ENCODE measurements at regions not wholly inside any gene's neighbourhood (a gene's known extent, or its start where the extent isn't known, plus 50 kb on each side); places are given as distances from the start of the nearest gene placed in this dataset.

DNA sequence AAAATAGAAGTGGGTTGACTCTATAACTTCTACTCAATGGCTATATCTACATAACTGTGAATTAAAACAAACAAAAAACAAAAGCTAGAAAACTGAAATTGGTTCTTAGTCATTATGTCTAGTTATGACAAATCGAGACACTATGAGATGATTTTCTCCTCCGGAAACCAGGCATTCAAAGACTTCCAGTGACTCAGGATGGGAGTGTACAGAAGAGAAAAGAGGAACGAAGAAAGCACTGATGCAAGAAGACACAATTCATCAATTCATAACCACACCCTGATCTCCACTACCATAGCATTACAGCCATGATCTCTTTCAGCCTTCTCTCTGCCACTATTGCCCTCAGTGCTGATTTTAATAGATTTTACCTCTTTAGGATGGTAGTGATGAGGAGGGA, 253.6 kb downstream of the CBLL2 start:
- H3K4me3 ChIP-seq (replicated peaks in 1 of 4; ENCODE audit: control extremely low read depth in 1 of 4, insufficient read depth in 1 of 4, low read depth in 3 of 4, low read length in 4 of 4): no peak overlapping the region
- no peaks in the 10 kb centered on the region for H3K4me1 ChIP-seq (ENCODE audit: control insufficient read depth, extremely low read depth, insufficient read depth, low read length)
- no peaks in the 10 kb centered on the region for H3K79me2 ChIP-seq (ENCODE audit: control insufficient read depth, insufficient read depth, low read length)
- H3K4me2 ChIP-seq (ENCODE audit: extremely low read depth, insufficient read depth, low read length): no peak overlapping the region
- no peak for TF ChIP-seq EZH2 (IDR thresholded peaks at IDR 0.05; ENCODE audit: low read length, missing control alignments)
- no peak overlapping the region for H3K27ac ChIP-seq (ENCODE audit: insufficient read depth, low read length)
- no peak overlapping the region for H3K9ac ChIP-seq (ENCODE audit: insufficient read depth, low read length)
- H3K9me3 ChIP-seq (ENCODE audit: control insufficient read depth, insufficient read depth, low read depth, low read length): no peaks in the 10 kb centered on the region
- no peaks in the 10 kb centered on the region for H3K27me3 ChIP-seq (ENCODE audit: control insufficient read depth, insufficient read depth, low read length)
- H4K20me1 ChIP-seq (ENCODE audit: control insufficient read depth, extremely low read depth, insufficient read depth, low read length): no peaks in the 10 kb centered on the region
- H2AFZ ChIP-seq (ENCODE audit: low read length): no peak overlapping the region
- H3K36me3 ChIP-seq (ENCODE audit: control insufficient read depth, insufficient read depth, low read length): no peaks in the 10 kb centered on the region
- peak; percentile 68 to 77 for DNase-seq (ENCODE audit: low read depth in 2 of 2)

DNA sequence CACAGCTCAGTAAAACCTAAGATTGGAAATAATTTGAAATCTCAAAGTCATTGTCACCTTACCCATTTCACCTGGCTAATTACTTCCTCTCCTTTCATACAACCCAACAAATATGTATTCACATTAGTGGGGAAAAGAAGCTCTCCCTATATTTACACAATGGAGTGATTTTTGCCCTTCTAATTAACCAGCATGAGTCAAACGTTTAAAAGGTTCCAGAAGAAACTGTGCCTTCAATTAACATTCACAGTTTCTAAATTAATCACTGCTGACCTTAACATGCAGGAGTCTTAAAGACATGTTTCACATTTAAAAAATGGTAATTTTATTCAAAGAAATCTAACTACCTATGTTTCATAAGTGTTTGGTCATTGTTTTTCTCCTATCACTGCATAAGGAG, 254.6 kb downstream of the CBLL2 start:
- Histone ChIP-seq H3K4me2 (ENCODE audit: extremely low read depth, insufficient read depth, low read length) (no peak overlapping the region), H3K27ac (ENCODE audit: insufficient read depth, low read length) (no peak overlapping the region), H3K36me3 (ENCODE audit: control insufficient read depth, insufficient read depth, low read length) (no peaks in the 10 kb centered on the region), H3K4me1 (ENCODE audit: control insufficient read depth, extremely low read depth, insufficient read depth, low read length) (no peaks in the 10 kb centered on the region), H3K27me3 (ENCODE audit: control insufficient read depth, insufficient read depth, low read length) (no peaks in the 10 kb centered on the region), H2AFZ (ENCODE audit: low read length) (no peak overlapping the region), H4K20me1 (ENCODE audit: control insufficient read depth, extremely low read depth, insufficient read depth, low read length) (no peaks in the 10 kb centered on the region), H3K9me3 (ENCODE audit: control insufficient read depth, insufficient read depth, low read depth, low read length) (no peaks in the 10 kb centered on the region), H3K4me3 (replicated peaks in 1 of 4; ENCODE audit: control extremely low read depth in 1 of 4, insufficient read depth in 1 of 4, low read depth in 3 of 4, low read length in 4 of 4) (no peak overlapping the region), H3K79me2 (ENCODE audit: control insufficient read depth, insufficient read depth, low read length) (no peaks in the 10 kb centered on the region), H3K9ac (ENCODE audit: insufficient read depth, low read length) (no peak overlapping the region)
- DNase-seq (ENCODE audit: low read depth in 2 of 2): no peak
- TF ChIP-seq EZH2 (IDR thresholded peaks at IDR 0.05; ENCODE audit: low read length, missing control alignments): no peak
- TF ChIP-seq, protein P1, sequence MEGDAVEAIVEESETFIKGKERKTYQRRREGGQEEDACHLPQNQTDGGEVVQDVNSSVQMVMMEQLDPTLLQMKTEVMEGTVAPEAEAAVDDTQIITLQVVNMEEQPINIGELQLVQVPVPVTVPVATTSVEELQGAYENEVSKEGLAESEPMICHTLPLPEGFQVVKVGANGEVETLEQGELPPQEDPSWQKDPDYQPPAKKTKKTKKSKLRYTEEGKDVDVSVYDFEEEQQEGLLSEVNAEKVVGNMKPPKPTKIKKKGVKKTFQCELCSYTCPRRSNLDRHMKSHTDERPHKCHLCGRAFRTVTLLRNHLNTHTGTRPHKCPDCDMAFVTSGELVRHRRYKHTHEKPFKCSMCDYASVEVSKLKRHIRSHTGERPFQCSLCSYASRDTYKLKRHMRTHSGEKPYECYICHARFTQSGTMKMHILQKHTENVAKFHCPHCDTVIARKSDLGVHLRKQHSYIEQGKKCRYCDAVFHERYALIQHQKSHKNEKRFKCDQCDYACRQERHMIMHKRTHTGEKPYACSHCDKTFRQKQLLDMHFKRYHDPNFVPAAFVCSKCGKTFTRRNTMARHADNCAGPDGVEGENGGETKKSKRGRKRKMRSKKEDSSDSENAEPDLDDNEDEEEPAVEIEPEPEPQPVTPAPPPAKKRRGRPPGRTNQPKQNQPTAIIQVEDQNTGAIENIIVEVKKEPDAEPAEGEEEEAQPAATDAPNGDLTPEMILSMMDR (conservative IDR thresholded peaks at IDR 0.05 in 1 of 2, IDR thresholded peaks at IDR 0.05 in 1 of 2; ENCODE audit: low read depth in 1 of 2, low read length in 2 of 2): no peak

DNA sequence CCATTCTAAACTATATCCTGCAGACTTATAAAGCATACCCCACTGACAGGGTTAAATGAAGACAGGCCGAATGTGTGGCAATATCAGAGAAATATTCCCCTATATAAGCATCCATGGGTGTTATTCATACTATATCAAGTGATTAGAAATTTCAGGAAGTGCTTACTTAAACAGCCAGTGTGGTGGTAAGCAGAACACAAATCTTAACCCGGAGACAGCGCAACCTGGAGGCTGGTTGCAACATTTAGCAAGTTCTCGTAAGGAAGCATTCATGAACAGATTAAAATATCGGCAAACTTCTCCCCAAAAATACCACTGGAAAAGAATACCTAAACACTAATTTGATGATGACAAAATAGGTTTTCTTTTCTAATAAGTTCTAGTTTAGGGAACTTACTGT, 261.2 kb downstream of the CBLL2 start:
- H4K20me1 ChIP-seq (ENCODE audit: control insufficient read depth, extremely low read depth, insufficient read depth, low read length): no peaks in the 10 kb centered on the region
- H3K36me3 ChIP-seq (ENCODE audit: control insufficient read depth, insufficient read depth, low read length): no peaks in the 10 kb centered on the region
- H3K27ac ChIP-seq (ENCODE audit: insufficient read depth, low read length): no peak overlapping the region
- TF ChIP-seq, protein P1 (conservative IDR thresholded peaks at IDR 0.05 in 1 of 2, IDR thresholded peaks at IDR 0.05 in 1 of 2; ENCODE audit: low read depth in 1 of 2, low read length in 2 of 2): no peak
- TF ChIP-seq EZH2 (IDR thresholded peaks at IDR 0.05; ENCODE audit: low read length, missing control alignments): no peak
- H3K27me3 ChIP-seq (ENCODE audit: control insufficient read depth, insufficient read depth, low read length): no peaks in the 10 kb centered on the region
- H3K79me2 ChIP-seq (ENCODE audit: control insufficient read depth, insufficient read depth, low read length): no peaks in the 10 kb centered on the region
- DNase-seq (ENCODE audit: low read depth in 2 of 2): peak in 1 of 2 donors; percentile 6
- H3K4me3 ChIP-seq (replicated peaks in 1 of 4; ENCODE audit: control extremely low read depth in 1 of 4, insufficient read depth in 1 of 4, low read depth in 3 of 4, low read length in 4 of 4): no peak overlapping the region
- no peaks in the 10 kb centered on the region for H3K4me1 ChIP-seq (ENCODE audit: control insufficient read depth, extremely low read depth, insufficient read depth, low read length)
- no peak overlapping the region for H2AFZ ChIP-seq (ENCODE audit: low read length)
- no peaks in the 10 kb centered on the region for H3K9me3 ChIP-seq (ENCODE audit: control insufficient read depth, insufficient read depth, low read depth, low read length)
- H3K9ac ChIP-seq (ENCODE audit: insufficient read depth, low read length): no peak overlapping the region
- H3K4me2 ChIP-seq (ENCODE audit: extremely low read depth, insufficient read depth, low read length): no peak overlapping the region

All from fibroblast of lung (primary cell).